Calu3 (cell line): ENCODE measurements at regions not wholly inside any gene's neighbourhood (a gene's known extent, or its start where the extent isn't known, plus 50 kb on each side); places are given as distances from the start of the nearest gene placed in this dataset.

Source experiments
- BruUV-seq: library from RNA; stranded (reverse); fragments of 400-500 nt; replicated peaks from 2 replicates; lab custom pipeline; 2021; lab: Mats Ljungman, UMichigan
- CTCF ChIA-PET: fragments of 300-600 bp; sonication (Branson Sonifier 250); formaldehyde crosslinking; loops from one replicate; lab custom pipeline; 2022; ENCODE audit warnings: antibody characterized with exemption; lab: Charles Lee
- DNase-seq: peaks from one replicate; pipeline ENCODE4 v3.0.0; 2022
- H3K27ac Mint-ChIP-seq: one replicate; pipeline ENCODE4 v1.8.0; 2022; ENCODE audit warnings: mixed read lengths; ENCODE audit not compliant: unreplicated experiment
- H3K27me3 Mint-ChIP-seq: one replicate; pipeline ENCODE4 v1.8.0; 2022; ENCODE audit warnings: mixed read lengths; ENCODE audit not compliant: unreplicated experiment
- H3K36me3 Mint-ChIP-seq: one replicate; pipeline ENCODE4 v1.8.0; 2022; ENCODE audit warnings: mild to moderate bottlenecking, moderate library complexity, mixed read lengths; ENCODE audit not compliant: insufficient read depth, unreplicated experiment
- H3K4me1 Mint-ChIP-seq: one replicate; pipeline ENCODE4 v1.8.0; 2022; ENCODE audit warnings: mild to moderate bottlenecking, low read depth, mixed read lengths; ENCODE audit not compliant: unreplicated experiment
- H3K4me3 Mint-ChIP-seq: one replicate; pipeline ENCODE4 v1.8.0; 2022; ENCODE audit warnings: mild to moderate bottlenecking, low read depth, moderate library complexity, mixed read lengths; ENCODE audit not compliant: unreplicated experiment
- H3K9me3 Mint-ChIP-seq: one replicate; pipeline ENCODE4 v1.8.0; 2022; ENCODE audit warnings: low read depth, mixed read lengths; ENCODE audit not compliant: unreplicated experiment
- intact Hi-C: fragments of 100-400 bp; cut with micrococcal nuclease; formaldehyde crosslinking; loops from one replicate; pipeline ENCODE4 v1.10.0; 2022; ENCODE audit not compliant: unreplicated experiment
- TF ChIP-seq, protein P1 (sequence below): fragments of 200-600 bp; IDR thresholded peaks from one replicate; pipeline ENCODE4 v1.8.0; 2022; ENCODE audit warnings: antibody characterized with exemption; ENCODE audit not compliant: unreplicated experiment

DNA sequence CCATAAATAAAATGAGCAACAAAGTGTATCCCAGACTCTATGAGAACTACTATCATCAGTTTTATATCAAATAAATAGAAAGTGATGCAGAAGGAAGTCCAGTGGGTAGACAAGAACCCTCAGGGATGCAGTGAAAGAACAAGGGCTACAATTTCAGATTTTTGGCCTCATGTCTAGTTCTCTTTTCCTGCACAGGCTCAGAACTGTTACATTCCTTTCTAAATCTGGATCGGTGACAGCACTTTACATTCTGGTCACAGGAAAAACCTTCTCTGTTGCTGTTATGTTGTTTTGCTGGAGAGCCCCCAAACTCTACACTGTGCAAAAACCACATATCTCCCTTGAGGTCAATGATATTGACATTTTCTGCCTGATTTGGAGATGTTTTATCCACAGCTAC, 108.8 kb upstream of the ANO5 start:
- DNase-seq = no peak
- Mint-ChIP-seq H3K27ac (no peak overlapping the region), H3K9me3 (peaks cover 5% of the 10 kb centered on the region), H3K4me1 (peaks cover 16% of the 10 kb centered on the region), H3K27me3 (no peaks in the 10 kb centered on the region), H3K36me3 (no peaks in the 10 kb centered on the region), H3K4me3 (no peak overlapping the region)
- BruUV-seq = no TSS peak
- TF ChIP-seq, protein P1, sequence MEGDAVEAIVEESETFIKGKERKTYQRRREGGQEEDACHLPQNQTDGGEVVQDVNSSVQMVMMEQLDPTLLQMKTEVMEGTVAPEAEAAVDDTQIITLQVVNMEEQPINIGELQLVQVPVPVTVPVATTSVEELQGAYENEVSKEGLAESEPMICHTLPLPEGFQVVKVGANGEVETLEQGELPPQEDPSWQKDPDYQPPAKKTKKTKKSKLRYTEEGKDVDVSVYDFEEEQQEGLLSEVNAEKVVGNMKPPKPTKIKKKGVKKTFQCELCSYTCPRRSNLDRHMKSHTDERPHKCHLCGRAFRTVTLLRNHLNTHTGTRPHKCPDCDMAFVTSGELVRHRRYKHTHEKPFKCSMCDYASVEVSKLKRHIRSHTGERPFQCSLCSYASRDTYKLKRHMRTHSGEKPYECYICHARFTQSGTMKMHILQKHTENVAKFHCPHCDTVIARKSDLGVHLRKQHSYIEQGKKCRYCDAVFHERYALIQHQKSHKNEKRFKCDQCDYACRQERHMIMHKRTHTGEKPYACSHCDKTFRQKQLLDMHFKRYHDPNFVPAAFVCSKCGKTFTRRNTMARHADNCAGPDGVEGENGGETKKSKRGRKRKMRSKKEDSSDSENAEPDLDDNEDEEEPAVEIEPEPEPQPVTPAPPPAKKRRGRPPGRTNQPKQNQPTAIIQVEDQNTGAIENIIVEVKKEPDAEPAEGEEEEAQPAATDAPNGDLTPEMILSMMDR = no peak
- CTCF ChIA-PET = no interaction called here
- intact Hi-C loops = no loop called here

DNA sequence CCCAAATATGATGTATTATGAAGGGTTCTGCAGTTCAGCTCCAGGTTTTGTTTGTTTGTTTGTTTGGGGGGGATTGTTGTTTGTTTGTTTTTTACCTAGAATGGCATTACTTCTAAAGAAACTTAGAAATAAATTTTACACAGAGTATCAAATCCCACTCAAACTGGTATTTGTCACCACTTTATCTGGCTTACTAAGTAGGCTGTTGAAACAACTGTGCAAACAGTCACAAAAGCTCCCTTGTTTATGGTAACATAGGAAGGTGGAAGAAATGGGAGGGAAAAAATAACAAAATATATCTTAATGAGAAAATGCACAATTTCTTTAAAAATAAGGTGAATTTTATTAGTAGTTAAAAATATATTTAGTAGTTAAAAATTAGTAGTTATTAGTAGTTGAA, 108.3 kb upstream of the ANO5 start:
- no peak for DNase-seq
- BruUV-seq = no TSS peak
- intact Hi-C loops = no loop called here
- CTCF ChIA-PET = no interaction called here
- TF ChIP-seq, protein P1 = no peak
- Mint-ChIP-seq H3K27me3 (no peaks in the 10 kb centered on the region), H3K27ac (no peak overlapping the region), H3K4me1 (peaks cover 12% of the 10 kb centered on the region), H3K4me3 (no peak overlapping the region), H3K36me3 (no peaks in the 10 kb centered on the region), H3K9me3 (peaks cover 7% of the 10 kb centered on the region)

DNA sequence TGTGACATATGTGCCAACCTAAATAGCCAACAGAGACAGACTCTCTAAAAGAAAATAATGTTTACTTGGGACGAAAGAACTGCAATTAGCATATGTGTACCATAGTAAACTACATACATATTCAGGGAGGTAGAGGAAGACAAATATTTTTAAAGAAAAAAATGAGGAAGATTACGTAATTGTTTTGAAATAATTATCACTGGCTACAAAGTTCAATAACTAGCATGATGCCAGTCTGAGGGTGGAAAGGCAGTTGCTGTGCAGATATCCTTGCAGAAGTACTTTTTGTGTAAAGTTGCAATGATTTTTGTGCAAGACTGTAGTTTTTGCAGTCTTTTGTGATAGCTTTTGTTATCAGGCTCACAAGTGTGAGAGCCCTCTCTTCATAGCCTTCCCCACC, 103.3 kb upstream of the ANO5 start:
- H3K4me1 Mint-ChIP-seq = no peaks in the 10 kb centered on the region
- peaks cover 6% of the 10 kb centered on the region for H3K9me3 Mint-ChIP-seq

DNA sequence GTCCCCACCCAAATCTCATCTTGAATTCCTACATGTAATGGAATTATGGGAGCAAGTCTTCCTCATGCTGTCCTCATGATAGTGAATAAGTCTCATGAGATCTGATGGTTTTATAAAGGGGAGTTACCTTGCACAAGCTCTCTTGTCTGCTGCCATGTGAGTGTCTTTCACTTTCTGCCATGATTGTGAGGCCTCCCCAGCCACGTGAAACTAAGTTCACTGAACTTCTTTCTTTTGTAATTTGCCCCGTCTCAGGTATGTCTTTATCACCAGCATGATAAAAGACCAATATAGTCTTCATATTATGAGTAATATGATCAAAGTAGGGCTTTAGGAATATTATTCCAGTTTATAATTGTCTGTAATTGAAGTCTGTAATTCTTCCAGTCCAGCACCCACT, 86.3 kb upstream of the ANO5 start:
- intact Hi-C loops = no loop called here
- no TSS peak for BruUV-seq
- DNase-seq = no peak
- peaks cover 3% of the 10 kb centered on the region for H3K9me3 Mint-ChIP-seq
- no peaks in the 10 kb centered on the region for H3K36me3 Mint-ChIP-seq
- CTCF ChIA-PET = no interaction called here
- H3K4me1 Mint-ChIP-seq = no peaks in the 10 kb centered on the region
- H3K4me3 Mint-ChIP-seq = no peak overlapping the region
- TF ChIP-seq, protein P1 = no peak
- no peak overlapping the region for H3K27ac Mint-ChIP-seq
- no peaks in the 10 kb centered on the region for H3K27me3 Mint-ChIP-seq

More for the DNA sequence above, 103.3 kb upstream of the ANO5 start:
- CTCF ChIA-PET = no interaction called here
- Mint-ChIP-seq H3K4me3 (no peak overlapping the region), H3K36me3 (no peaks in the 10 kb centered on the region), H3K27me3 (no peaks in the 10 kb centered on the region), H3K27ac (no peak overlapping the region)
- intact Hi-C loops = no loop called here
- BruUV-seq = no TSS peak
- TF ChIP-seq, protein P1 = no peak
- no peak for DNase-seq
